Panc1 (cell line): ENCODE measurements at regions not wholly inside any gene's neighbourhood (a gene's known extent, or its start where the extent isn't known, plus 50 kb on each side); places are given as distances from the start of the nearest gene placed in this dataset.

ENCODE experiments used
- ATAC-seq: fragments of 200-7000 bp; cut with Tn5 transposase; 2 replicates; pipeline ENCODE4 v1.9.1; 2020; ENCODE audit warnings: mild to moderate bottlenecking, moderate library complexity
- BruUV-seq: library from RNA; stranded (reverse); fragments of 400-500 nt; replicated peaks from 2 replicates; lab custom pipeline; 2021; lab: Mats Ljungman, UMichigan
- CTCF ChIA-PET: fragments of 300-600 bp; sonication (Branson Sonifier 250); formaldehyde crosslinking; loops from one replicate; lab custom pipeline; 2022; ENCODE audit warnings: antibody characterized with exemption; lab: Charles Lee
- POLR2A ChIA-PET: fragments of 300-600 bp; sonication (Branson Sonifier 250); formaldehyde crosslinking; loops from one replicate; lab custom pipeline; 2022; ENCODE audit warnings: antibody characterized with exemption; lab: Charles Lee
- DNase-seq: peaks from one replicate; pipeline ENCODE4 v3.0.0-alpha.2; 2010; ENCODE audit warnings: low read depth, low spot score
- H3K27ac ChIP-seq: 2 replicates; pipeline ENCODE4 v1.5.1; 2011; ENCODE audit warnings: mild to moderate bottlenecking, low read length, inconsistent platforms
- H3K27me3 ChIP-seq: fragments of 200-500 bp; sonication (Bioruptor generic); 2 replicates; pipeline ENCODE4 v1.6.0; 2014; ENCODE audit warnings: low read length, inconsistent platforms; ENCODE audit not compliant: control insufficient read depth, insufficient read depth
- H3K36me3 ChIP-seq: fragments of 200-500 bp; sonication (Bioruptor generic); 2 replicates; pipeline ENCODE4 v1.5.1; 2014; ENCODE audit warnings: inconsistent platforms, mild to moderate bottlenecking, low read length, moderate library complexity; ENCODE audit not compliant: control insufficient read depth, insufficient read depth
- H3K4me1 ChIP-seq: 2 replicates; pipeline ENCODE4 v1.5.1; 2011; ENCODE audit warnings: inconsistent platforms, mild to moderate bottlenecking, low read length, moderate library complexity; ENCODE audit not compliant: control insufficient read depth, insufficient read depth
- H3K4me3 ChIP-seq, 2 experiments: 2 replicates each; pipeline ENCODE4 v1.5.1; 2011 to 2012; ENCODE audit warnings: low read depth in 2 of 2, low read length in 2 of 2, mild to moderate bottlenecking in 2 of 2, inconsistent platforms in 1 of 2, moderate library complexity in 1 of 2
- H3K9me3 ChIP-seq: fragments of 200-500 bp; sonication (Bioruptor generic); 2 replicates; pipeline ENCODE4 v1.5.1; 2014; ENCODE audit warnings: low read depth, mild to moderate bottlenecking, inconsistent platforms, low read length, moderate library complexity; ENCODE audit not compliant: control insufficient read depth, insufficient read depth
- POLR2AphosphoS5 ChIP-seq: IDR thresholded peaks from 2 replicates; pipeline ENCODE4 v1.6.1; 2012; ENCODE audit warnings: mild to moderate bottlenecking, low read depth, low read length, moderate library complexity
- SIN3A ChIP-seq: IDR thresholded peaks from 2 replicates; pipeline ENCODE4 v1.6.1; 2012; ENCODE audit warnings: low read depth, mild to moderate bottlenecking, low read length, moderate library complexity, borderline replicate concordance; ENCODE audit not compliant: insufficient read depth
- TCF7L2 ChIP-seq: IDR thresholded peaks from 2 replicates; pipeline ENCODE4 v1.6.1; 2011; ENCODE audit warnings: mild to moderate bottlenecking, low read depth, low read length, inconsistent platforms
- in situ Hi-C: cut with HindIII; loops from 2 replicates; pipeline ENCODE4 v1.10.0; 2016; ENCODE audit warnings: low sequenced_read_pairs, low pct_unique_long_range_greater_than_20kb
- intact Hi-C: fragments of 100-400 bp; cut with micrococcal nuclease; formaldehyde crosslinking; loops from one replicate; pipeline ENCODE4 v1.10.0; 2022; ENCODE audit not compliant: unreplicated experiment
- TF ChIP-seq, protein P1 (sequence below), 2 experiments: IDR thresholded peaks; 2 replicates each; pipeline ENCODE4 v1.6.1; 2011 to 2012; ENCODE audit warnings: low read depth in 2 of 2, control low read depth in 1 of 2, low read length in 1 of 2, mild to moderate bottlenecking in 1 of 2, moderate library complexity in 1 of 2; ENCODE audit not compliant: insufficient read depth in 1 of 2
- TF ChIP-seq, protein P2 (sequence below): fragments of 450-650 bp; IDR thresholded peaks from 2 replicates; pipeline ENCODE4 v1.5.1; 2017; ENCODE audit warnings: mild to moderate bottlenecking

DNA sequence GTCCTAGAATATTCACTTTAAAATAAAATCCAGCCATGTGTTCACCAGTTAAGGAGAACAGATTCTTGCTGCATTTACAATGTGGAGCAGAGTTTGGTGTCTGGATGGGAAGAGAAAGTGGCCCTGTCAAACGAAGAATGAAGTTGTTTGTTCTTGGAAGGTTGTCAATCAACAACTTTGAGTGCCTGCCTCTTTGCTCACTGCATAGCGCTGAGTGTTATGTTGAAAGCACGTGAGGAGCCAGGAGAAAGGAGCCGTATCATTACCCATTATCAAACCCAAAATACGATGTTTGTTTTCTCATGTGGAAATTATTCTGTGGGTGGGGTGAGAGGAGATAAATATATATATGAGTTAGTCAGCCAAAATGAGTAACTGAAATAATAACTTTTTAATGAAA, 492.5 kb upstream of the POU3F3 start:
- Histone ChIP-seq H3K36me3 (no peaks in the 10 kb centered on the region), H3K27ac (no peak overlapping the region), H3K4me1 (no peaks in the 10 kb centered on the region), H3K27me3 (no peaks in the 10 kb centered on the region), H3K9me3 (no peaks in the 10 kb centered on the region), H3K4me3 (no peak overlapping the region)
- POLR2A ChIA-PET, result no interaction called here
- TF ChIP-seq POLR2AphosphoS5 (no peak), SIN3A (no peak), TCF7L2 (no peak)
- TF ChIP-seq, protein P1, sequence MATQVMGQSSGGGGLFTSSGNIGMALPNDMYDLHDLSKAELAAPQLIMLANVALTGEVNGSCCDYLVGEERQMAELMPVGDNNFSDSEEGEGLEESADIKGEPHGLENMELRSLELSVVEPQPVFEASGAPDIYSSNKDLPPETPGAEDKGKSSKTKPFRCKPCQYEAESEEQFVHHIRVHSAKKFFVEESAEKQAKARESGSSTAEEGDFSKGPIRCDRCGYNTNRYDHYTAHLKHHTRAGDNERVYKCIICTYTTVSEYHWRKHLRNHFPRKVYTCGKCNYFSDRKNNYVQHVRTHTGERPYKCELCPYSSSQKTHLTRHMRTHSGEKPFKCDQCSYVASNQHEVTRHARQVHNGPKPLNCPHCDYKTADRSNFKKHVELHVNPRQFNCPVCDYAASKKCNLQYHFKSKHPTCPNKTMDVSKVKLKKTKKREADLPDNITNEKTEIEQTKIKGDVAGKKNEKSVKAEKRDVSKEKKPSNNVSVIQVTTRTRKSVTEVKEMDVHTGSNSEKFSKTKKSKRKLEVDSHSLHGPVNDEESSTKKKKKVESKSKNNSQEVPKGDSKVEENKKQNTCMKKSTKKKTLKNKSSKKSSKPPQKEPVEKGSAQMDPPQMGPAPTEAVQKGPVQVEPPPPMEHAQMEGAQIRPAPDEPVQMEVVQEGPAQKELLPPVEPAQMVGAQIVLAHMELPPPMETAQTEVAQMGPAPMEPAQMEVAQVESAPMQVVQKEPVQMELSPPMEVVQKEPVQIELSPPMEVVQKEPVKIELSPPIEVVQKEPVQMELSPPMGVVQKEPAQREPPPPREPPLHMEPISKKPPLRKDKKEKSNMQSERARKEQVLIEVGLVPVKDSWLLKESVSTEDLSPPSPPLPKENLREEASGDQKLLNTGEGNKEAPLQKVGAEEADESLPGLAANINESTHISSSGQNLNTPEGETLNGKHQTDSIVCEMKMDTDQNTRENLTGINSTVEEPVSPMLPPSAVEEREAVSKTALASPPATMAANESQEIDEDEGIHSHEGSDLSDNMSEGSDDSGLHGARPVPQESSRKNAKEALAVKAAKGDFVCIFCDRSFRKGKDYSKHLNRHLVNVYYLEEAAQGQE (IDR thresholded peaks at IDR 0.05; ENCODE audit: insufficient read depth in 1 of 2, low read depth in 2 of 2, low read length in 1 of 2), result no peak
- TF ChIP-seq, protein P2, sequence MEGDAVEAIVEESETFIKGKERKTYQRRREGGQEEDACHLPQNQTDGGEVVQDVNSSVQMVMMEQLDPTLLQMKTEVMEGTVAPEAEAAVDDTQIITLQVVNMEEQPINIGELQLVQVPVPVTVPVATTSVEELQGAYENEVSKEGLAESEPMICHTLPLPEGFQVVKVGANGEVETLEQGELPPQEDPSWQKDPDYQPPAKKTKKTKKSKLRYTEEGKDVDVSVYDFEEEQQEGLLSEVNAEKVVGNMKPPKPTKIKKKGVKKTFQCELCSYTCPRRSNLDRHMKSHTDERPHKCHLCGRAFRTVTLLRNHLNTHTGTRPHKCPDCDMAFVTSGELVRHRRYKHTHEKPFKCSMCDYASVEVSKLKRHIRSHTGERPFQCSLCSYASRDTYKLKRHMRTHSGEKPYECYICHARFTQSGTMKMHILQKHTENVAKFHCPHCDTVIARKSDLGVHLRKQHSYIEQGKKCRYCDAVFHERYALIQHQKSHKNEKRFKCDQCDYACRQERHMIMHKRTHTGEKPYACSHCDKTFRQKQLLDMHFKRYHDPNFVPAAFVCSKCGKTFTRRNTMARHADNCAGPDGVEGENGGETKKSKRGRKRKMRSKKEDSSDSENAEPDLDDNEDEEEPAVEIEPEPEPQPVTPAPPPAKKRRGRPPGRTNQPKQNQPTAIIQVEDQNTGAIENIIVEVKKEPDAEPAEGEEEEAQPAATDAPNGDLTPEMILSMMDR, result no peak
- in situ Hi-C loops (no loop called here), intact Hi-C loops (no loop called here)
- CTCF ChIA-PET, result no interaction called here
- DNase-seq, result no peak
- BruUV-seq, result no TSS peak
- ATAC-seq, result no peak

DNA sequence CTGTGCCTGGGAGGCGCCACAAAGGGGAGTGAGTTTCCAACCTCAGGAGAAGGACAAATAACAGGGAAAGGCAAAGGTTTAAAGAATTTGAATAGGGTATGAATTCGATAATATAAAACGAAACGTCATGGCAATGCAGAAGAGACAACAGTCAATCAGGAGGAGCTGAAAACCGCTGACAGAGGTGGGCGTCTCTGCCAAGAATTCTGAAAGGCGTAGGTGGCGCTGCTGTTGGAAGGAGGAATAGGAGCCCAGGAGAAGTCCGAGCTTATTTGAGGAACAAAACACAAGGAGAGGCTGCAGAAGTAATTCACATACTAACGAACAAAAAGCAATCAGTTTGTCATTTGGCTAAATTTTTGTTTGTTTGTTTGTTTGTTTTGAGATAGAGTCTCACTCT, 485.8 kb upstream of the POU3F3 start:
- intact Hi-C loops (no loop called here), in situ Hi-C loops (no loop called here)
- Histone ChIP-seq H3K27me3 (no peaks in the 10 kb centered on the region), H3K36me3 (no peaks in the 10 kb centered on the region), H3K9me3 (no peaks in the 10 kb centered on the region), H3K4me1 (no peaks in the 10 kb centered on the region), H3K4me3 (no peak overlapping the region), H3K27ac (no peak overlapping the region)
- ChIA-PET POLR2A (no interaction called here), CTCF (no interaction called here)
- no TSS peak for BruUV-seq
- no peak for ATAC-seq
- TF ChIP-seq SIN3A (no peak), TCF7L2 (no peak), POLR2AphosphoS5 (no peak)
- TF ChIP-seq, protein P1 (IDR thresholded peaks at IDR 0.05; ENCODE audit: insufficient read depth in 1 of 2, low read depth in 2 of 2, low read length in 1 of 2), result no peak
- TF ChIP-seq, protein P2, result peak; percentile 8; the same call in 1 of the 2 replicates
- no peak for DNase-seq
